GM21723 (cell line): ENCODE measurements at regions not wholly inside any gene's neighbourhood (a gene's known extent, or its start where the extent isn't known, plus 50 kb on each side); places are given as distances from the start of the nearest gene placed in this dataset.

Source experiments
- ATAC-seq: cut with Tn5 transposase; IDR thresholded peaks from one replicate; pipeline ENCODE4 v1.9.1; 2021; ENCODE audit warnings: mild to moderate bottlenecking, moderate library complexity; ENCODE audit not compliant: unreplicated experiment

- ATAC-seq: no peak
Measured at GRCh38 chrX:121102101-121102500, 54.7 kb downstream of the GLUD2 start.

- no peak for ATAC-seq
Measured at GRCh38 chrX:121103381-121103780, 56.0 kb downstream of the GLUD2 start.

- no peak for ATAC-seq
Measured at GRCh38 chrX:121106484-121107235, 59.2 kb downstream of the GLUD2 start.

GRCh38 chrX:121109986-121110385 is 62.6 kb downstream of the GLUD2 start:
- no peak for ATAC-seq

GRCh38 chrX:121110536-121110935 is 63.1 kb downstream of the GLUD2 start:
- ATAC-seq: no peak

GRCh38 chrX:121114691-121115090 is 67.3 kb downstream of the GLUD2 start:
- ATAC-seq: no peak

- ATAC-seq: no peak
Measured at GRCh38 chrX:121120690-121121605, 73.5 kb downstream of the GLUD2 start.

- ATAC-seq: no peak
Measured at GRCh38 chrX:121122332-121122731, 74.9 kb downstream of the GLUD2 start.

GRCh38 chrX:121128925-121129877 is 81.8 kb downstream of the GLUD2 start:
- ATAC-seq: no peak

- ATAC-seq: no peak
Measured at GRCh38 chrX:121132675-121133074, 85.3 kb downstream of the GLUD2 start.

- no peak for ATAC-seq
Measured at GRCh38 chrX:121135488-121136207, 88.2 kb downstream of the GLUD2 start.

- no peak for ATAC-seq
Measured at GRCh38 chrX:121146059-121146628, 98.7 kb downstream of the GLUD2 start.

- ATAC-seq: no peak
Measured at GRCh38 chrX:121150217-121150616, 102.8 kb downstream of the GLUD2 start.

GRCh38 chrX:121151293-121151692 is 103.9 kb downstream of the GLUD2 start:
- peak; percentile 90 for ATAC-seq

GRCh38 chrX:121154858-121155404 is 107.5 kb downstream of the GLUD2 start:
- no peak for ATAC-seq

GRCh38 chrX:121160987-121161386 is 113.6 kb downstream of the GLUD2 start:
- peak; percentile 88 for ATAC-seq

- peak; percentile 58 for ATAC-seq
Measured at GRCh38 chrX:121161501-121161933, 114.1 kb downstream of the GLUD2 start.

GRCh38 chrX:121163443-121163842 is 116.0 kb downstream of the GLUD2 start:
- no peak for ATAC-seq

- ATAC-seq: no peak
Measured at GRCh38 chrX:121165930-121166359, 118.5 kb downstream of the GLUD2 start.
